Gastrocnemius medialis (tissue), 4 donors: ENCODE measurements at regions not wholly inside any gene's neighbourhood (a gene's known extent, or its start where the extent isn't known, plus 50 kb on each side); places are given as distances from the start of the nearest gene placed in this dataset.

Source experiments
- POLR2A ChIP-seq, 2 donors: fragments of 450-650 bp; IDR thresholded peaks; one replicate each; pipeline ENCODE4 v1.6.1; 2017; ENCODE audit warnings: antibody characterized with exemption in 2 of 2, mild to moderate bottlenecking in 2 of 2, moderate library complexity in 2 of 2
- TF ChIP-seq, protein P1 (sequence below), 5 experiments: fragments of 450-650 bp in 3 of 5; fragments of 200-600 bp in 2 of 5; sonication (generic) in 2 of 5; IDR thresholded peaks in 4 of 5; conservative IDR thresholded peaks in 1 of 5; 1 replicate in 4 of 5; 2 replicates in 1 of 5; pipeline ENCODE4 v1.5.1; 2016 to 2019; ENCODE audit warnings: antibody characterized with exemption in 5 of 5, mild to moderate bottlenecking in 3 of 5, moderate library complexity in 3 of 5

DNA sequence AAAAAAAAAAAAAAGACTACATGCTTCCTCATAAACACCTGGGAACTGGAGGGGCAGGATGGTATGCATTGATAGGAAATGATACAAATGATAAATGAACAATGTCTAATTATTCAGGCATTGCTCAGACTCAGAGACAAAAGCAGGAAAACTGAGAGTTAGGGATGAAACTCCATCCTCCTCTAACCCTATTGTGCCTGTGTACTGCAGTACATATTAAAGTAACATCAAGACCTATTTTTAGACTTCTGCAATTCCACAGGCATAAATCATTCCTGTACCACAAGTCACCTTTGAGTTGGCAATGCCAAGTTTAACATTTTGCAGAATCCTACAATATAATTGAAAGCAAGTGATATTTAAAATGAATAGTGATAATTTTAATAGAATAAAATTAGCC, 156.5 kb upstream of the USP15 start:
- TF ChIP-seq POLR2A (IDR thresholded peaks at IDR 0.05): no peak
- TF ChIP-seq, protein P1, sequence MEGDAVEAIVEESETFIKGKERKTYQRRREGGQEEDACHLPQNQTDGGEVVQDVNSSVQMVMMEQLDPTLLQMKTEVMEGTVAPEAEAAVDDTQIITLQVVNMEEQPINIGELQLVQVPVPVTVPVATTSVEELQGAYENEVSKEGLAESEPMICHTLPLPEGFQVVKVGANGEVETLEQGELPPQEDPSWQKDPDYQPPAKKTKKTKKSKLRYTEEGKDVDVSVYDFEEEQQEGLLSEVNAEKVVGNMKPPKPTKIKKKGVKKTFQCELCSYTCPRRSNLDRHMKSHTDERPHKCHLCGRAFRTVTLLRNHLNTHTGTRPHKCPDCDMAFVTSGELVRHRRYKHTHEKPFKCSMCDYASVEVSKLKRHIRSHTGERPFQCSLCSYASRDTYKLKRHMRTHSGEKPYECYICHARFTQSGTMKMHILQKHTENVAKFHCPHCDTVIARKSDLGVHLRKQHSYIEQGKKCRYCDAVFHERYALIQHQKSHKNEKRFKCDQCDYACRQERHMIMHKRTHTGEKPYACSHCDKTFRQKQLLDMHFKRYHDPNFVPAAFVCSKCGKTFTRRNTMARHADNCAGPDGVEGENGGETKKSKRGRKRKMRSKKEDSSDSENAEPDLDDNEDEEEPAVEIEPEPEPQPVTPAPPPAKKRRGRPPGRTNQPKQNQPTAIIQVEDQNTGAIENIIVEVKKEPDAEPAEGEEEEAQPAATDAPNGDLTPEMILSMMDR (IDR thresholded peaks at IDR 0.05 in 4 of 5, conservative IDR thresholded peaks at IDR 0.05 in 1 of 5): no peak
